Mesendoderm (in vitro differentiated cells): ENCODE measurements at regions not wholly inside any gene's neighbourhood (a gene's known extent, or its start where the extent isn't known, plus 50 kb on each side); places are given as distances from the start of the nearest gene placed in this dataset.

Source experiments
- DNase-seq: peaks from one replicate; pipeline ENCODE4 v3.0.0; 2013
- H2AK5ac ChIP-seq: 2 replicates; pipeline ENCODE4 v1.6.1; 2013; ENCODE audit warnings: low read length, inconsistent platforms
- H2BK120ac ChIP-seq: 2 replicates; pipeline ENCODE4 v1.6.1; 2013; ENCODE audit warnings: low read depth, mild to moderate bottlenecking, low read length, moderate library complexity, mixed read lengths
- H2BK15ac ChIP-seq: replicated peaks from 2 replicates; pipeline ENCODE4 v1.6.1; 2013; ENCODE audit warnings: low read depth, mild to moderate bottlenecking, moderate library complexity
- H2BK5ac ChIP-seq: 2 replicates; pipeline ENCODE4 v1.6.1; 2013; ENCODE audit warnings: low read length, inconsistent platforms
- H3K18ac ChIP-seq: 2 replicates; pipeline ENCODE4 v1.6.1; 2013; ENCODE audit warnings: mild to moderate bottlenecking, low read length, mixed read lengths
- H3K23ac ChIP-seq: one replicate; pipeline ENCODE4 v1.6.1; 2013; ENCODE audit warnings: low read length
- H3K27ac ChIP-seq: 2 replicates; pipeline ENCODE4 v1.5.1; 2013; ENCODE audit warnings: low read depth, mild to moderate bottlenecking, inconsistent platforms, low read length, moderate library complexity
- H3K27me3 ChIP-seq: 2 replicates; pipeline ENCODE4 v1.6.1; 2013; ENCODE audit warnings: low read length, control low read depth, mild to moderate bottlenecking, inconsistent platforms; ENCODE audit not compliant: insufficient read depth, poor library complexity
- H3K36me3 ChIP-seq: 2 replicates; pipeline ENCODE4 v1.6.1; 2013; ENCODE audit warnings: low read length, inconsistent platforms; ENCODE audit not compliant: control insufficient read depth, insufficient read depth
- H3K4ac ChIP-seq: one replicate; pipeline ENCODE4 v1.6.1; 2013; ENCODE audit warnings: low read depth, mild to moderate bottlenecking, low read length, moderate library complexity
- H3K4me1 ChIP-seq: 2 replicates; pipeline ENCODE4 v1.6.1; 2013; ENCODE audit warnings: low read depth, low read length, inconsistent platforms; ENCODE audit not compliant: control insufficient read depth
- H3K4me2 ChIP-seq: 2 replicates; pipeline ENCODE4 v1.6.1; 2013; ENCODE audit warnings: low read length
- H3K4me3 ChIP-seq: 2 replicates; pipeline ENCODE4 v1.5.1; 2013; ENCODE audit warnings: mild to moderate bottlenecking, low read length
- H3K56ac ChIP-seq: one replicate; pipeline ENCODE4 v1.6.1; 2013; ENCODE audit warnings: low read length
- H3K79me1 ChIP-seq: 2 replicates; pipeline ENCODE4 v1.6.1; 2013; ENCODE audit warnings: low read length, inconsistent platforms
- H3K79me2 ChIP-seq: 2 replicates; pipeline ENCODE4 v1.6.1; 2013; ENCODE audit warnings: mild to moderate bottlenecking, low read length; ENCODE audit not compliant: control insufficient read depth, insufficient read depth
- H3K9ac ChIP-seq: 2 replicates; pipeline ENCODE4 v1.6.1; 2013; ENCODE audit warnings: low read length, inconsistent platforms
- H4K5ac ChIP-seq: one replicate; pipeline ENCODE4 v1.6.1; 2013; ENCODE audit warnings: low read length
- H4K8ac ChIP-seq: one replicate; pipeline ENCODE4 v1.6.1; 2013; ENCODE audit warnings: low read depth, mild to moderate bottlenecking, control low read depth, low read length, moderate library complexity
- WGBS: extraction: QIAGEN DNeasy Blood & Tissue Kit; methylation state at CpG from one replicate; pipeline ENCODE4 v1.1.7; 2013; ENCODE audit warnings: low lambda C conversion rate, missing lambda C conversion rate; ENCODE audit not compliant: insufficient coverage; ENCODE audit errors: extremely low coverage; 5-methylcytosine and 5-hydroxymethylcytosine counted together

DNA sequence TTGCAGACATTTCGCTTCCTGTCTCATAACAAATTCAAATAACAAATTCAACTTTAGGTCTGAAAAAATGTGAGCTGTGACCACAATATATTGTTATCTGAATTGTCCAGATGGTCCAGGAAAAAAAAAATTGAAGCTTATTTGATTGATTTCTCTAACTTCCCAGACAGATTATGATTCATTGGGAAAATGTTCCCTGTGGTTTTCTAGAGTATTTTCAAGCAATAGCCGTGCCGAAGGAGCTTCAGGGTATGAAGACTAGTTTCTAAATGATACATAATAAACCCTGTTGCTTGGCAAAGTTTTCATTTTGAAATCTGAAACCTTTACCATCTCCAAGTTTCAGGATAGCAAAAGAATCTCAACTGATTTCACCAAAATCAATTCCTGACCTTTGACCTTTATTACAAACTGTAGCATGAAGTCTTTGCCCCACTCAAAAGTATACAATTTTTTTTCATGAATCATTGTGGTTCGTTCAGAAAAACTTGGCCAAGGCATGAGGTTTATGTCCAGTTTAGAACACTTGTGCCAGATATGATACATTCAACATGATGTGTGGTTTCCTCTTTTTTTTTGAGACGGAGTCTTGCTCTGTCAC is 109.9 kb downstream of the JCAD start:
- Histone ChIP-seq H3K79me1 (no peaks in the 10 kb centered on the region), H2BK5ac (no peak overlapping the region), H2AK5ac (no peak overlapping the region), H2BK120ac (no peak overlapping the region), H3K56ac (no peak overlapping the region), H3K27me3 (no peaks in the 10 kb centered on the region), H2BK15ac (no peak overlapping the region), H3K4ac (no peak overlapping the region), H3K79me2 (no peaks in the 10 kb centered on the region), H3K4me3 (no peak overlapping the region), H3K36me3 (no peaks in the 10 kb centered on the region), H3K4me2 (no peak overlapping the region), H4K8ac (no peak overlapping the region), H3K27ac (no peak overlapping the region), H4K5ac (no peak overlapping the region), H3K4me1 (no peaks in the 10 kb centered on the region), H3K9ac (no peak overlapping the region), H3K23ac (no peak overlapping the region), H3K18ac (no peak overlapping the region)
- no CpG with 5 or more reads among the region's 5 CpGs for WGBS
- DNase-seq, result no peak

DNA sequence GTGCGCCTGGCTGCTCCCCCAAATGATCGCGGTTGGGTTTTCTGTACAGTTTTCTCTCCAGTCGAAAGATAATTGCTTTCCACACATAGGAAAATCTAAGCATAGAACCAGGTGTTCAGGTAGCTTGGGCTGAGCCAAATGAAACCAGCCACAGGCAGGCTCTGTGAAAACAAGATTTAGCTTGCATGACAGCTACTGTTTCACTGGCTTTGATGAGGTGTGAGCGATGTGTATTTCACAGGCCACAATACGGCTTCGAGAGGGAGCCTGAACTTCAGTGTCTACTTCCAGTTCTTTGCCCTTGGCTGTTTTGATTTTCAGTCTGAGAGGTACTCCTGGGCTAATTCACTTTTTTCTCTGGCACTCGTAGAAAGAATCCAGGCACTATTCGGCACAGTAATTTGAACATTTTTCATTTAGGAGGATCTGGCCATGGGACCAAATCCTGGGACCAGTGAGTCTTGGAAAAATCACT is 110.5 kb downstream of the JCAD start:
- Histone ChIP-seq H3K4ac (no peak overlapping the region), H2BK15ac (no peak overlapping the region), H3K27me3 (no peaks in the 10 kb centered on the region), H3K4me3 (no peak overlapping the region), H3K18ac (no peak overlapping the region), H3K4me2 (no peak overlapping the region), H4K5ac (no peak overlapping the region), H3K79me1 (no peaks in the 10 kb centered on the region), H3K9ac (no peak overlapping the region), H2BK120ac (no peak overlapping the region), H3K36me3 (no peaks in the 10 kb centered on the region), H4K8ac (no peak overlapping the region), H3K27ac (no peak overlapping the region), H3K79me2 (no peaks in the 10 kb centered on the region), H3K4me1 (no peaks in the 10 kb centered on the region), H3K23ac (no peak overlapping the region), H3K56ac (no peak overlapping the region), H2BK5ac (no peak overlapping the region), H2AK5ac (no peak overlapping the region)
- WGBS, result no CpG with 5 or more reads among the region's 9 CpGs
- DNase-seq, result no peak

DNA sequence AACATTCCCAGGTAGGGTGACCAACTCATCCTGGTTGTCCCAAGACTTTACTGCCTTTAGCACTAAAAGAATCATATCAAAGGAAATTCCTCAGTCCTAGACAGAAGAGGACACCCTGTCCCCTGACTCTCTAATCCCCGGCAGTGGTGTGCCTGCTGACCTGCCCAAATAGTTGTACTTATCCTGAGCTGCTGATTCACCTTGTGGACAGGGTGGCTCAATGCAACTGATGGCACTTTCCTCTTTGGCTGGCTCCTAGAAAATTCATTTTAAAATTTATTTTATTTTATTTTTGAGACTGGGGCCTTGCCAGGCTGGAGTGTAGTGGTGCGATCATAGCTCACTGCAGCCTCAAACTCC is 111.7 kb downstream of the JCAD start:
- Histone ChIP-seq H3K27ac (no peak overlapping the region), H3K36me3 (no peaks in the 10 kb centered on the region), H3K79me1 (no peaks in the 10 kb centered on the region), H2BK15ac (no peak overlapping the region), H3K56ac (no peak overlapping the region), H3K79me2 (no peaks in the 10 kb centered on the region), H4K5ac (no peak overlapping the region), H2BK5ac (no peak overlapping the region), H3K23ac (no peak overlapping the region), H3K4ac (no peak overlapping the region), H4K8ac (no peak overlapping the region), H3K4me3 (no peak overlapping the region), H3K9ac (no peak overlapping the region), H3K4me2 (no peak overlapping the region), H3K18ac (no peak overlapping the region), H2AK5ac (no peak overlapping the region), H2BK120ac (no peak overlapping the region), H3K4me1 (no peaks in the 10 kb centered on the region), H3K27me3 (no peaks in the 10 kb centered on the region)
- DNase-seq, result peak; percentile 49
- WGBS, result no CpG with 5 or more reads among the region's 2 CpGs

DNA sequence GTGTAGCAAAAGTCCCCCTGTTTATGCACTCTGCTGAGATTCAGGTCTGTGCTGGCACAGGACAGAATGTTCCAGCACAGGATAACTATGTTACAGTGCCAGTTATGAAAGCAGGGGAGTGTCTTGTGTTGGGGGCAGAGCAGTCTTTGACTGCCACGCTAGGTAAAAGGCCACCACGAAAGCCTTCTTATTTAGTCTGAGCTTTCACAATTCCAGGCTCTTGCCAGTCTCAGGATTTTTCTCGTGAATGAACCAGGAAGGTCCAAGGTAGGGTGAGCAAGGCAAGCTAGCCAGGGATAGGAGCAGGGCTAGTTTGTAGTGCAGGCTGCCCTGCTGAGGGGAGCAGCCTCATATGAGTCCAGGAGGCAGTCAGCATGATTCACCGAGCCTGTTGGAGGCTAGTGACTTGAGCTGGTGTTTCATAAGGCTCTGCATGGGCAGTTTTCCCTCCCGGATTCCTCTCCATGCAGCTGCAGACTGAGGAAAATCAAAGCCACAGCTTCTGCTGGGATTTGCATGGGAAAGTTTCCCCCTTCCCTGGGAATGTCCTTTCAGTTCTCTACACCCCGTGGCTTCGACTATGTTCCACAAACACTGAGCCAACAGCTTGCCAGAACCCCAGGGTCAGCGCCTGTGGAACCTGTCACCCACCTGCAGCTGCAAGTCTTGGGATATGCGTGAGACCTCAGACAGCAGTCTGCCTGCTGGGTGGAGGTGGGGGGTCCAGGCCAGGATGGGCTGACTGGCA is 112.3 kb downstream of the JCAD start:
- Histone ChIP-seq H3K27ac (no peak overlapping the region), H3K4me3 (no peak overlapping the region), H2BK15ac (no peak overlapping the region), H2BK5ac (no peak overlapping the region), H3K27me3 (no peaks in the 10 kb centered on the region), H3K79me2 (no peaks in the 10 kb centered on the region), H2AK5ac (no peak overlapping the region), H3K18ac (no peak overlapping the region), H3K56ac (no peak overlapping the region), H2BK120ac (no peak overlapping the region), H3K4me2 (no peak overlapping the region), H3K23ac (no peak overlapping the region), H3K36me3 (no peaks in the 10 kb centered on the region), H3K79me1 (no peaks in the 10 kb centered on the region), H3K4ac (no peak overlapping the region), H4K5ac (no peak overlapping the region), H3K4me1 (no peaks in the 10 kb centered on the region), H3K9ac (no peak overlapping the region), H4K8ac (no peak overlapping the region)
- DNase-seq, result peak; percentile 34
- no CpG with 5 or more reads among the region's 9 CpGs for WGBS

DNA sequence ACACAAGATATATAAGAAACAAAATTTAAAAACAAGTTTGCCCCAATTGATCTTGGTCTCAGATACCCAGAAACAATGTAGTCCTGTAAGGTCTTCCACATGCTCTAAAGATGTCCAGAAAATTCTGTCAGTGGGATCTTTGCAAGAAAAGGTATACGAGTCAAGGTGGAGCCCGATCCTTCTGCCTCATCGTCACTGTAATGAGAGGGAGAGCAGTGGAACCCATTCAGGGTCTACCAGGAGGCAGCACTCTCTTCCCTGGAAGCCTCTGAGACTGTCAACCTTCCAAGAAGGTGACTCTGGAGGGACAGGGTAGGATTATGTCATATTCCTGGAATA is 112.8 kb downstream of the JCAD start:
- Histone ChIP-seq H3K9ac (no peak overlapping the region), H2AK5ac (no peak overlapping the region), H2BK120ac (no peak overlapping the region), H4K8ac (no peak overlapping the region), H3K27ac (no peak overlapping the region), H3K4me2 (no peak overlapping the region), H2BK5ac (no peak overlapping the region), H2BK15ac (no peak overlapping the region), H3K36me3 (no peaks in the 10 kb centered on the region), H3K79me1 (no peaks in the 10 kb centered on the region), H3K56ac (no peak overlapping the region), H3K4me3 (no peak overlapping the region), H3K79me2 (no peaks in the 10 kb centered on the region), H3K4ac (no peak overlapping the region), H3K27me3 (no peaks in the 10 kb centered on the region), H4K5ac (no peak overlapping the region), H3K23ac (no peak overlapping the region), H3K18ac (no peak overlapping the region), H3K4me1 (no peaks in the 10 kb centered on the region)
- DNase-seq, result no peak
- no CpG with 5 or more reads among the region's 3 CpGs for WGBS

DNA sequence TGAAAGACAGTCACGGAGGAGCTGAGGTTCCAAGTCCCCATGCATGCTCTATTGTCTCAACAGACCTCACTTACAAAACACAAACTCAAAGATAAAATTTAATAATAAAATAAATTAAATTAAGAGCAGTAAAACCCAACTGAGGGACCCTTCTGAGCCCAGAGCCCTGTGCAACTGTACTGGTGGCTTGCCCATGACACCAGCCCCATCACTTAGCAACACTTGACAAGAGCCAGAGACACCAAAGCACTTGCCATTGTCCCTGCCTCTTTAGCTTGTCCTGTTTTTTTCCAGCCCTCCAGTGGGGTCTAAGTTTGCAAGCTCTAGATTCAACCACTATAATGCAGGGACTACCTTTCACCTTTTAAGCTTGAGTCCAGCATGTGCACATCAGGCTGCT is 117.9 kb downstream of the JCAD start:
- no peaks in the 10 kb centered on the region for H3K79me1 ChIP-seq
- no peaks in the 10 kb centered on the region for H3K27me3 ChIP-seq
- no peak overlapping the region for H3K4me3 ChIP-seq
- no peak overlapping the region for H2BK5ac ChIP-seq
- DNase-seq, result no peak
- H3K79me2 ChIP-seq, result no peaks in the 10 kb centered on the region
- H4K8ac ChIP-seq, result no peak overlapping the region
- no peak overlapping the region for H3K56ac ChIP-seq
- H3K27ac ChIP-seq, result no peak overlapping the region
- no peaks in the 10 kb centered on the region for H3K36me3 ChIP-seq
- no peak overlapping the region for H2AK5ac ChIP-seq
- no peaks in the 10 kb centered on the region for H3K4me1 ChIP-seq
- WGBS, result no CpG with 5 or more reads among the region's 1 CpG
- H2BK120ac ChIP-seq, result no peak overlapping the region
- H3K18ac ChIP-seq, result no peak overlapping the region
- H3K9ac ChIP-seq, result no peak overlapping the region
- no peak overlapping the region for H3K4me2 ChIP-seq
- no peak overlapping the region for H3K4ac ChIP-seq
- no peak overlapping the region for H3K23ac ChIP-seq
- no peak overlapping the region for H2BK15ac ChIP-seq
- no peak overlapping the region for H4K5ac ChIP-seq
